H9 (cell line): ENCODE measurements at regions not wholly inside any gene's neighbourhood (a gene's known extent, or its start where the extent isn't known, plus 50 kb on each side); places are given as distances from the start of the nearest gene placed in this dataset.

Experiments
- DNase-seq: peaks from one replicate; pipeline ENCODE4 v3.0.0-alpha.2; 2017
- H2AFZ ChIP-seq: one replicate; pipeline ENCODE4 v1.6.1; 2013; ENCODE audit warnings: mild to moderate bottlenecking, low read length, control low read depth, moderate library complexity
- H2AK5ac ChIP-seq: 2 replicates; pipeline ENCODE4 v1.6.1; 2013; ENCODE audit warnings: low read length, control low read depth, mixed read lengths; ENCODE audit not compliant: insufficient read length
- H2BK120ac ChIP-seq: one replicate; pipeline ENCODE4 v1.6.1; 2013; ENCODE audit warnings: low read depth, mild to moderate bottlenecking, low read length, control low read depth, inconsistent platforms; ENCODE audit not compliant: poor library complexity, severe bottlenecking
- H2BK12ac ChIP-seq: 2 replicates; pipeline ENCODE4 v1.6.1; 2013; ENCODE audit warnings: low read length, control low read depth, mixed read lengths, low read depth; ENCODE audit not compliant: insufficient read length
- H2BK15ac ChIP-seq: 2 replicates; pipeline ENCODE4 v1.6.1; 2013; ENCODE audit warnings: low read depth, low read length, control low read depth
- H2BK20ac ChIP-seq: one replicate; pipeline ENCODE4 v1.6.1; 2013; ENCODE audit warnings: low read depth, mild to moderate bottlenecking, low read length, control low read depth, inconsistent platforms; ENCODE audit not compliant: poor library complexity, severe bottlenecking
- H2BK5ac ChIP-seq: 2 replicates; pipeline ENCODE4 v1.6.1; 2013; ENCODE audit warnings: low read length, control low read depth, mixed read lengths; ENCODE audit not compliant: insufficient read length
- H3K14ac ChIP-seq: 2 replicates; pipeline ENCODE4 v1.6.1; 2013; ENCODE audit warnings: low read length, control low read depth; ENCODE audit not compliant: insufficient read depth
- H3K18ac ChIP-seq: 2 replicates; pipeline ENCODE4 v1.6.1; 2013; ENCODE audit warnings: low read depth, mild to moderate bottlenecking, mixed read lengths, low read length, control low read depth; ENCODE audit not compliant: insufficient read length
- H3K23ac ChIP-seq: 2 replicates; pipeline ENCODE4 v1.6.1; 2013; ENCODE audit warnings: low read length, control low read depth, mixed read lengths, low read depth; ENCODE audit not compliant: insufficient read length
- H3K23me2 ChIP-seq: 2 replicates; pipeline ENCODE4 v1.6.1; 2013; ENCODE audit warnings: low read depth, mild to moderate bottlenecking, mixed read lengths, low read length, control low read depth; ENCODE audit not compliant: insufficient read length, poor library complexity, severe bottlenecking
- H3K27ac ChIP-seq: 2 replicates; pipeline ENCODE4 v1.5.1; 2013; ENCODE audit warnings: low read length, control low read depth, mixed read lengths, low read depth; ENCODE audit not compliant: insufficient read length
- H3K27me3 ChIP-seq: 2 replicates; pipeline ENCODE4 v1.6.1; 2013; ENCODE audit warnings: low read length, control low read depth, inconsistent platforms; ENCODE audit not compliant: insufficient read depth
- H3K4ac ChIP-seq: 2 replicates; pipeline ENCODE4 v1.6.1; 2013; ENCODE audit warnings: low read depth, mild to moderate bottlenecking, control low read depth, inconsistent platforms, low read length, moderate library complexity
- H3K4me1 ChIP-seq: 2 replicates; pipeline ENCODE4 v1.6.1; 2013; ENCODE audit warnings: low read length, control low read depth, inconsistent platforms; ENCODE audit not compliant: insufficient read depth
- H3K4me2 ChIP-seq: 2 replicates; pipeline ENCODE4 v1.6.1; 2013; ENCODE audit warnings: low read length, control low read depth, mixed read lengths; ENCODE audit not compliant: insufficient read length, insufficient read depth
- H3K56ac ChIP-seq: 2 replicates; pipeline ENCODE4 v1.6.1; 2013; ENCODE audit warnings: low read depth, mild to moderate bottlenecking, mixed read lengths, low read length, control low read depth; ENCODE audit not compliant: insufficient read length
- H3K79me1 ChIP-seq: 2 replicates; pipeline ENCODE4 v1.6.1; 2013; ENCODE audit warnings: low read depth, mild to moderate bottlenecking, moderate library complexity, low read length, control low read depth, inconsistent platforms; ENCODE audit not compliant: insufficient read depth, poor library complexity, severe bottlenecking
- H3K79me2 ChIP-seq: 2 replicates; pipeline ENCODE4 v1.6.1; 2013; ENCODE audit warnings: low read length, control low read depth, inconsistent platforms; ENCODE audit not compliant: insufficient read depth
- H3K9ac ChIP-seq: 2 replicates; pipeline ENCODE4 v1.6.1; 2013; ENCODE audit warnings: low read length, control low read depth, mixed read lengths; ENCODE audit not compliant: insufficient read length; ENCODE audit errors: extremely low read depth
- H3K9me3 ChIP-seq: one replicate; pipeline ENCODE4 v1.6.1; 2013; ENCODE audit warnings: low read depth, low read length, inconsistent platforms; ENCODE audit not compliant: control insufficient read depth
- H3T11ph ChIP-seq: one replicate; pipeline ENCODE4 v1.6.1; 2013; ENCODE audit warnings: mild to moderate bottlenecking, low read length, control low read depth, inconsistent platforms
- H4K20me1 ChIP-seq: one replicate; pipeline ENCODE4 v1.6.1; 2013; ENCODE audit not compliant: control insufficient read depth, insufficient read length, insufficient read depth
- H4K5ac ChIP-seq: 2 replicates; pipeline ENCODE4 v1.6.1; 2013; ENCODE audit warnings: low read depth, mild to moderate bottlenecking, mixed read lengths, low read length, control low read depth; ENCODE audit not compliant: insufficient read length
- H4K8ac ChIP-seq: replicated peaks from 2 replicates; pipeline ENCODE4 v1.6.1; 2013; ENCODE audit warnings: low read length, control low read depth, mixed read lengths, low read depth; ENCODE audit not compliant: insufficient read length
- H4K91ac ChIP-seq: 2 replicates; pipeline ENCODE4 v1.6.1; 2013; ENCODE audit warnings: low read depth, mild to moderate bottlenecking, moderate library complexity, mixed read lengths, low read length, control low read depth; ENCODE audit not compliant: insufficient read length
- H3K27ac Mint-ChIP-seq, 3 experiments: 2 replicates in 2 of 3; 3 replicates in 1 of 3; pipeline ENCODE4 v1.8.0; 2020 to 2021; ENCODE audit warnings: mixed read lengths in 3 of 3, mild to moderate bottlenecking in 1 of 3, moderate library complexity in 1 of 3
- H3K27me3 Mint-ChIP-seq: 2 replicates; pipeline ENCODE4 v1.8.0; 2021; ENCODE audit warnings: low read depth, mild to moderate bottlenecking, moderate library complexity, mixed read lengths
- H3K36me3 Mint-ChIP-seq, 3 experiments: 2 replicates in 2 of 3; 3 replicates in 1 of 3; pipeline ENCODE4 v1.8.0; 2020 to 2021; ENCODE audit warnings: low read depth in 3 of 3, mixed read lengths in 3 of 3; ENCODE audit not compliant: insufficient read depth in 1 of 3
- H3K4me1 Mint-ChIP-seq, 2 experiments: 2 replicates each; pipeline ENCODE4 v1.8.0; 2020; ENCODE audit warnings: mixed read lengths in 2 of 2
- H3K4me3 Mint-ChIP-seq, 2 experiments: 2 replicates in 1 of 2; 3 replicates in 1 of 2; pipeline ENCODE4 v1.8.0; 2020 to 2021; ENCODE audit warnings: mild to moderate bottlenecking in 2 of 2, mixed read lengths in 2 of 2, moderate library complexity in 1 of 2
- H3K9me3 Mint-ChIP-seq, 2 experiments: 2 replicates in 1 of 2; 3 replicates in 1 of 2; pipeline ENCODE4 v1.8.0; 2020; ENCODE audit warnings: mild to moderate bottlenecking in 2 of 2, mixed read lengths in 2 of 2, moderate library complexity in 1 of 2
- WGBS: extraction: QIAGEN DNeasy Blood & Tissue Kit; methylation state at CpG from one replicate; pipeline ENCODE4 v1.1.7; 2013; ENCODE audit warnings: missing lambda C conversion rate, low lambda C conversion rate, mixed read lengths; ENCODE audit not compliant: insufficient read length; ENCODE audit errors: extremely low coverage; 5-methylcytosine and 5-hydroxymethylcytosine counted together
- TF ChIP-seq, protein P1 (sequence below): fragments of 200-600 bp; sonication (generic); conservative IDR thresholded peaks from 3 replicates; pipeline ENCODE4 v1.8.0; 2021; ENCODE audit warnings: antibody characterized with exemption, mild to moderate bottlenecking

DNA sequence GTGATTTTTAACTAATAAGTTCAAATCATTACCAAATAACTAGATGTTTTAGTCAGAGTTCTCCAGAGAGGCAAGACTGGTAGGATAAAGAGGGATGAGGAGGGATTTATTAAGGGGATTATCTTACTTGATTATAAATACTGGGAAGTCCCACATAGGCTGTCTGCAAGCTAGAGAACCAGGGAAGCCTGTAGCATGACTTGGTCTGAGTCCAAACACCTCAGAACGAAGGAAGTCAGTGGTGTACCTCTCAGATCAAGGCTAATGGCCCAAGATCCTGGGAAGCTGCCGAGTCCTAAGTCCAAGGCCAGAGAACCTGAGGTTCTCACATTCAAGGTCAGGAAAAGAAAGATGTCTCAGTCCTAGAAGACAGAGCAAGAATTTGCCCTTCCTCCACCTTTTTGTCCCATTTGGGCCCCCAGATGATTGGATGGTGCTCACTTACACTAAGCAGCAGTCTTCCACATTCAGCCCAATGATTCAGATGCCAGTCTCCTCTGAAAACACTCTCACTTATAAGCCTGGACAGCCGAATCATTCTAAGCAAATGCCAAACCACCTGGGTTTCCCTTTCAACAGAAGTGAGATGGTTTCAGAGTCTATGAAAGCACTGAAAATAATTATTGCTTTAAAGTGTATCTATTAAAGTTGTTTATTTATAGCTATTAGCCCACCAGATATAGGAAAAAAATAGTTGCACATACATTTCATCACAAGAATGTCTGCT lies 1599.2 kb downstream of the OLFM4 start:
- no peak overlapping the region for H3K4me2 ChIP-seq
- no peak overlapping the region for H3K23ac ChIP-seq
- H3K9ac ChIP-seq: no peak overlapping the region
- Mint-ChIP-seq H3K9me3 (no peaks in the 10 kb centered on the region), H3K36me3 (no peaks in the 10 kb centered on the region), H3K27ac (no peak overlapping the region), H3K4me3 (no peak overlapping the region), H3K27me3 (no peaks in the 10 kb centered on the region), H3K4me1 (peaks cover 7% of the 10 kb centered on the region in 2 experiments)
- no peak overlapping the region for H2BK20ac ChIP-seq
- H2BK120ac ChIP-seq: no peak overlapping the region
- H3K27me3 ChIP-seq: no peaks in the 10 kb centered on the region
- H4K5ac ChIP-seq: no peak overlapping the region
- no peaks in the 10 kb centered on the region for H3K79me2 ChIP-seq
- H3T11ph ChIP-seq: no peak overlapping the region
- no peaks in the 10 kb centered on the region for H3K79me1 ChIP-seq
- TF ChIP-seq, protein P1, sequence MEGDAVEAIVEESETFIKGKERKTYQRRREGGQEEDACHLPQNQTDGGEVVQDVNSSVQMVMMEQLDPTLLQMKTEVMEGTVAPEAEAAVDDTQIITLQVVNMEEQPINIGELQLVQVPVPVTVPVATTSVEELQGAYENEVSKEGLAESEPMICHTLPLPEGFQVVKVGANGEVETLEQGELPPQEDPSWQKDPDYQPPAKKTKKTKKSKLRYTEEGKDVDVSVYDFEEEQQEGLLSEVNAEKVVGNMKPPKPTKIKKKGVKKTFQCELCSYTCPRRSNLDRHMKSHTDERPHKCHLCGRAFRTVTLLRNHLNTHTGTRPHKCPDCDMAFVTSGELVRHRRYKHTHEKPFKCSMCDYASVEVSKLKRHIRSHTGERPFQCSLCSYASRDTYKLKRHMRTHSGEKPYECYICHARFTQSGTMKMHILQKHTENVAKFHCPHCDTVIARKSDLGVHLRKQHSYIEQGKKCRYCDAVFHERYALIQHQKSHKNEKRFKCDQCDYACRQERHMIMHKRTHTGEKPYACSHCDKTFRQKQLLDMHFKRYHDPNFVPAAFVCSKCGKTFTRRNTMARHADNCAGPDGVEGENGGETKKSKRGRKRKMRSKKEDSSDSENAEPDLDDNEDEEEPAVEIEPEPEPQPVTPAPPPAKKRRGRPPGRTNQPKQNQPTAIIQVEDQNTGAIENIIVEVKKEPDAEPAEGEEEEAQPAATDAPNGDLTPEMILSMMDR: no peak
- no peak overlapping the region for H2BK5ac ChIP-seq
- no peak overlapping the region for H4K91ac ChIP-seq
- H2BK15ac ChIP-seq: no peak overlapping the region
- H2AFZ ChIP-seq: no peak overlapping the region
- H3K4ac ChIP-seq: no peak overlapping the region
- H2BK12ac ChIP-seq: no peak overlapping the region
- no peaks in the 10 kb centered on the region for H3K23me2 ChIP-seq
- no peak overlapping the region for H4K8ac ChIP-seq
- H3K4me1 ChIP-seq: no peaks in the 10 kb centered on the region
- DNase-seq: no peak
- no CpG with 5 or more reads among the region's 3 CpGs for WGBS
- H2AK5ac ChIP-seq: no peak overlapping the region
- no peak overlapping the region for H3K27ac ChIP-seq
- H3K56ac ChIP-seq: no peak overlapping the region
- H3K18ac ChIP-seq: no peak overlapping the region
- no peaks in the 10 kb centered on the region for H4K20me1 ChIP-seq
- H3K9me3 ChIP-seq: no peaks in the 10 kb centered on the region
- no peak overlapping the region for H3K14ac ChIP-seq
